Inferior parietal cortex (tissue), 1 donor: ENCODE measurements at regions not wholly inside any gene's neighbourhood (a gene's known extent, or its start where the extent isn't known, plus 50 kb on each side); places are given as distances from the start of the nearest gene placed in this dataset.
A peak's percentile ranks its signal among the peaks of the same experiment; 100 is the strongest.

Source experiments
- DNase-seq: peaks from one replicate; pipeline ENCODE4 v3.0.0-alpha.2; 2016; ENCODE audit errors: extremely low spot score

DNA sequence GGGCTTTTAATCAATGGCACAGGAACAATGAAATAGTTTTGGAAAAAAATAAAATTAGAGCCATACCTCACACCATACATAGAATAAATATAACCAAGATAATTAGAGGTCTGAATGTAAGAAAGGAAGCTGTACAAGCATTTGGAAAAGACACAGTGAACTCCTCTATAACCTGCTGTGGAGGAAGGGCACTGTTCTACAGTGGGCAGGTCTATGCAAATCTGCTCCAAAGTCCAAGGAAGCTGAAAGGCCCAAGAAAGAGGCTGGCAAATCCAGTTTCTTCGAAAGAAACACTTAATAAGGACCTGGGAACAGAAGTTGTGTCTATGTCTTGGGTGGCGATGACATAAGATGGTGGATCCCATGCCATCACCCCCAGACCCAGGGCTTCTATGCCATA is 169.4 kb upstream of the RALGAPA2 start:
- no peak for DNase-seq

DNA sequence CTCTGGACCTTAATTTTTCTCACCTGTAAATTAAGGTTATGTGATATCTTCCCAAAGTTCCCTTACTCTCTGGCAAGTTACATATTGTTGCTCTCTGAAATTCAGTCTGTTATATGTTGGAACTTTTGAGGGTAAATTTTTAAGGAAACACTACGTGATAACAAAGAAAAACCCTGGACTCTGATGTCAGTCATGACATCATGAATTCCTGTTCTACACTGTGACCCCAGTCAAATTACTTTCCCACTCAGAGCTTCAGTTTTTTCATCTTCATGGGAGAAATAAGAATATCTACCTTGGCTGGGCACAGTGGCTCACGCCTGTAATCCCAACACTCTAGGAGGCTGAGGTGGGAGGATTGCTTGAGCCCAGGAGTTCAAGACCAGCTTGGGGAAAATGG is 164.6 kb upstream of the RALGAPA2 start:
- DNase-seq, result no peak

DNA sequence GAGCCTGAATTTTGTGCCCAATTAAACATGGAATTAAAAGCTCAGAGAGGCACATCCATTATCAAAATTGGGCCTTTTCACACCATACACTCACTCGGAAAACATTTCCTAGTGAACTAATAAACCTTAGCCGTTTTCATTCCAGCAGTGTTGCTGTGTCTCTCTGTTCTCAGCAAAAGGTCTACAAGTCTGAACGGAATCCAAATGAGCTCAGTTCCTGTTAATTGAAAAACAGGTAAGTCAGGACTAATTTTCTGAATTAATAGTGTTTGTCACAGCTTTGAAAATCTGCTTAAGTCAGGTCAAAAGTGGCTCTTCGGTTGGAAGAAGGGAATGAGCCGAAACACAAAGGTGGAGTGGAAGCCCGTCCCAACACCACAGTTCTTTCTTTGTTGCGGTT is 163.3 kb upstream of the RALGAPA2 start:
- no peak for DNase-seq

DNA sequence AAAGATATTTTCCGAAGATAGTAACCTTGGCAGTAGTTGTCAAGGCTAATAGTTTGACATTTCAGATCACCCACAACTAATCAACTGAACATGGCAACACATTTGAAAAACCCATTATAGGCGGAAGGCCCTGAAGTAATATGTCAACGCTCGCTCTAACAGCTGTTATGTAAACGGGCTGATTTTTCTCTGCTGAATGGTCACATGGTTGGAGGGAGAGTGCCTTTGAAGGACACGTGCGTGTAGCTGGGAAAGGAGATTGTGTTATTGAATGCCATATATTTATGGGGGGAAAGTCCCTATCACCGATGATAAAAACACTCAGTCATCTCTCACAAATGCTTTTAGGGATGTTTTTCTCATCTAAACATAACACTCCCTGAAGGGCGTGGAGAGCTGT is 160.0 kb upstream of the RALGAPA2 start:
- no peak for DNase-seq

DNA sequence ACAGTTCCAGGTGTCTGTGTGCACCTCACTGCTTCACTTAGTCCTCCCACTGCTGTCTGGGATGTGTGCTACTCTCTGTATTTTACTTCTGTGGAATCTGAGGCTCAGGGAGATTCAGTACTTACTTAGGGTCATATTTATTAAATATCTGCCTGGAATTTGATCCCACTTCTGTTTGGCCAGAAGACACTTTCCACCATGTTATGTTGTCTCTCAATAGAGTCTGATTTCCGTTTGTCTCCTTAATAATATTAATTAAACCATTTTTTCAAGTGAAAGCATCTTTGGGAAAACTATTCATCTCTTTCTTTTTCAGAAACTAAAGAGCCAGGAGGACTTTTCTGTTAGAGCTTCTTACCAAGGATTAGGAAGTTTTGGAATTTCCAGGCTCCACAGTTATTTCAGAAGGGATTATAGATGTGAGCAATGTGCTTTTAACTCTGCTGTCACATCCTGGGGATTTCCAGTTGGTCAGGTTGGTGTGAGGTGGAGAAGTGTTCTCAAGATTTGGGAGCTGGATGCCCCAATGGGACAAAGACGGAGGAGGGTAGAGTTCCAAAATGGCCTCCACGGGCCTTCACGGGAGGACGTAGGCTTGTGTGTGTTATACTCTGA is 156.8 kb upstream of the RALGAPA2 start:
- DNase-seq, result no peak

DNA sequence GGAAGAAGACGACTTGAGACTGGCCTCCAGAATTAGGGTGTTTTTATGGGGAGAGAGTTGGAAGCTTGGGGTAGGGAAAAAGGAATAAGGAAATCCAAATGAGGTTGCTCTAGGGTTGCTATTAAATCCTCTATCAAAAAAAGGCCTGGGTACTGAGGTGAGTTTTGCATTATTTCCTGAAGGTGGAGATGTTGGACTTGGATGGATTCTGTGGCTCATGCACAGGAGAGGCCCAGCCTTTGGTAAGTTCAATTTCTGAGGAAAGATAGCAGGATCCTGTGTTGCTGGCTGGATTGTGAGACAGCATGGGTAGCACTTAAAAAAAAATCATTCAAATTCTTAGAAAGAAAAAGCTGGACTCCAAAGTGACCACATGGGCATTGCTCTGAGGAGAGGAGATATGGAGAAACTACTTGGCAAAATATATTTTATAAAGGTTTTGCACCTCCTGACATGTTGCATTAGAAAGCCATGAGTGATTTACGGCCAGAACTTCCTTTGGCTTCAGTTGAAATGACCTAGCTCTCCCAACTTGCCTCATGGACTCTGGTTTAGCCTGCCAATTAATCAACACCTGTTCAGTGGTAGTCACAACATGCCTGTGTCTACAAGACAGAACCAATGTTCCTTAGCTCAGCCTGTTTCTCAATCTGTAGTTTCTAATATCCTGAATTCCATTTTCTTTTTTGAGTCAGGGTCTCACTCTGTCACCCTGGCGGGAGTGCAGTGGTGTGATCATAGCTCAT is 152.1 kb upstream of the RALGAPA2 start:
- peak; percentile 26 for DNase-seq

DNA sequence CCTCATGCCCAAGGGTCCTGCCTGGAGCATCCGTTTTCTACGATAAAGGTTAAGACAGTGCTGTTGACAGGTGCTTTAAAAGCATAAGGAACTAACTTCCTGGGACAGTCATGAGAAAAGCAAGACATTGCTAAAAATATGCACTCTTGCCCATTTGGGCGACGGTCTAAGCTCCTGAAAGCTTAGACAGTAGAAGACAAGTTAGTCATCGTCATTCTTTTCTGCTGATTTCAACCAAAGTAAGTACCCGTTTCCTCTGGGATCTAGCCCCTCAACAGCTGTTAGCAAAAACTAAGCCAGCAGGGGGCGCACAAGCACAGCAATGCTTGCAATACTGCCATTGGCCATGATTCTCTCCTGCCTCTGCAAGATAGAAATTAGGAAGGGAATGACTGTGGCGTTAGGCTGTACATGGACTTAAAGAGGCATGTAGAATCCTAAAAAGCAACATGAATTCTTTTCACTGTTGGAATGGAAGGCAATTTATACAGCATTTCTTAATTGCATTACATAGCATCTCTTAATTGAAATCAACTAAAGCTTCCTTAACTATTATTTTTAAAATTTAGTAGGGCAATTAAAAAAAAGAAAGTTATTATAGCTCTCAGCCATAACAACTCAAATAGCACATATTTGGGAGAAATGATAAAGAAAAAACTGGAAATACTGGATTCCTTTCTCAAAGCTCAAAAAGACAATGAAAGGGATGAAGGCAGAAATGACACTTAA is 147.8 kb upstream of the RALGAPA2 start:
- DNase-seq, result peak; percentile 97

DNA sequence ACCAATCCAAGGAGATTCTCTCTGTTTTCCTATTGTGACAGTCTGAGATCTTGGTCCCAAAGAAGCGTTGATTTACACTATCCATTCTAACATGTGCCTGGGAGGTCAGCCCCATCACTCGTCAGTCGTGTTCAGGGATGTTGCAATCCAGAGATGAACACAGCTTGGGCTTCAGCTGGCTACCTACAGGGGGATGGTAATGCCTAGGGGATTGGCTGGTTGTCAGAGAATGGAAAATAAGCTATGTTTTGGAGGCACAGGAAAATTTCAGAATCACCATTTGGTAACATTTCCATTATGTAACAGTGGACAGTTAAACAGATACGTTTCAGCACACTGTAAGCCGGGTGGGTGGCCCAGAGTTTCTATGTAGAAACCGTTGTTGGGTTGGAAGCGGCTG is 147.1 kb upstream of the RALGAPA2 start:
- DNase-seq, result no peak

DNA sequence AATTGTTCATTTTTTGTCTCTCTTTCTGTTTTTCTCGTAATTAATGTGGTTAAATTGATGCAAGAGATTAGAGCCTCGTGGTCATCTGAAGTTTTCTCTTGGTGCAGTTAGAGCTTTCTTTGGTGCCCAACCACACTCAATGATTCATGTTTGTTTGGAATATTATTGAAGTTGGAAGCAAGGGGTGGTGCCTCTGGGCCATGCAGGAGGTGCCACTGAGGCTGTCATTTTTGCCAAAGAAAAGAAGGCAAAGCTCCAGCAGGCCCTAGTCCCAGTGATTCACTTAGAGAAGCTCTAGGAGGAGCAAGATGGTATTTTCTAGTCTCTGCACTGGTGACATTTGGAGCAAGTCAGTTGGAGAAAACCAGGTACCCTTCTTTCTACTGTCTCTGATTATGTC is 144.5 kb upstream of the RALGAPA2 start:
- DNase-seq, result no peak

DNA sequence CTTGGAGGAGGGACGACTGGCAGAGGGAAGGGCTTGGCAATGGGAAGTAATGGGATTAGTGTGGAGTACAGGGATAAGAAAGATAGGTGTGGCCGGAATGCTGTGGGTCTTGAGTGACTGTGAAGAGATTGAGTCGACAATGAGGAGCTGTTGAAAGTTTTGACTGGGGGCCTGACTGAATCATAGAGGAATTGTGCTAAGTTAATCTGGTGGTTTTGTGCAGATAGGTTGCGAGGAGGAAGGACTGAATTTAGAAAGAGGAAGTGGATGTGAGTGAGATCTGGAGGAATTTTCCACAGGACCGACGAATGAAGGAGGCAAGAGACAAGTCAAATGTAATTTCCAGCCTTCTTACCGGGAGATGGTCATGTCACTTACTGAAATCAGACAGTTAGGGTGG is 143.9 kb upstream of the RALGAPA2 start:
- no peak for DNase-seq

DNA sequence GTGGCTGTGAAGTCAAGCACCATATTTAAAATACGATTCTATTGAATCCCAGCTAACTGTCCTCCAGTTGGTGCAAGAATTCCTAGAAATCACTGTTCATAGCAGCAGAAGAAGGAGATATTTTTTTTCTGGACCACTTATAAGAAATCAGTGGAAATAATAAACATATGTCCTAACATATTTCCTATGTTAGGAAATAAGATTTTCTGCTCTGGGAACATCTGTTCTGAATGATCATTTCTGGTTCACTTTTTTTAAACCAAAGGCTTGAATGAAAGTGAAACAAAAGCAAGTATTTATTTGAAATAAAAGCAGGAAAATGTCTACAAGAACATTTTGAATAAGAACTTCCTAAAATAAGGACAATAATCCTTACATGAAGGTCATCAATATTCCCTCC is 138.9 kb upstream of the RALGAPA2 start:
- no peak for DNase-seq

DNA sequence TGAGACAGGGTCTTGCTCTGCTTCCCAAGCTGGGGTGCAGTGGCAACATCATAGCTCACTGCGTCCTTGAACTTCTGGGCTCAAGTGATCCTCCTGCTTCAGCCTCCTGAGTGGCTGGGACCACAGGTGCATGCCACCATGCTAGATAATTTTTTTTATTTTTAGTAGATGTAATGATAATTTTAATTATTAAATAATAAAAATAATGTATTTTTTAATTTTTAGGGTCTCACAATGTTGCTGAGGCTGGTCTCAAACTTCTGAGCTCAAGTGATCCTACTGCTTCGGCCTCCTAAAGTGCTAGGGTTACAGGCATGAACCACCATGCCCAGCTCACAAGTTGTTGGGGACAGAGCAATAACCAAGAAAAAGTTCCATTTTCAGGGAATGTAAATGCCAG is 138.0 kb upstream of the RALGAPA2 start:
- no peak for DNase-seq

DNA sequence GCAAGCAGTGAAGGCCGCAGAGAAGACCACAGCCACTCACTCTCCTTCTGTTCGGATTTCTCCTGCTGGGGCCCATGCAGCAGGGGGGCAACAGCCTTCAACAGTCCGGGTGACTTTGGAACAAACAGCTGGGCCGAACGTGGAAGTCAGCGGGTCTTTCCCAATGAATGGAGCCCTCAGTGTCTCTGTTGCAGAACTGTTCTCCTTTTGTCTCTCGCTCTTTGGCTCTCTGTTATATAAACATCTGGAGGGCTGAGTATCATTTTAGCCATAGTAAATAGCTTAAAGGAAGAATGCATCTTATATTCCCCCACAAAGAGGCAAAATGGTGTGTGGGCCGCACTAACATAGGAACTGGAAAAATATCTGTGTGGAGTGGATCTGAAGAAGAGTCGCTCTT is 136.7 kb upstream of the RALGAPA2 start:
- peak; percentile 77 for DNase-seq

DNA sequence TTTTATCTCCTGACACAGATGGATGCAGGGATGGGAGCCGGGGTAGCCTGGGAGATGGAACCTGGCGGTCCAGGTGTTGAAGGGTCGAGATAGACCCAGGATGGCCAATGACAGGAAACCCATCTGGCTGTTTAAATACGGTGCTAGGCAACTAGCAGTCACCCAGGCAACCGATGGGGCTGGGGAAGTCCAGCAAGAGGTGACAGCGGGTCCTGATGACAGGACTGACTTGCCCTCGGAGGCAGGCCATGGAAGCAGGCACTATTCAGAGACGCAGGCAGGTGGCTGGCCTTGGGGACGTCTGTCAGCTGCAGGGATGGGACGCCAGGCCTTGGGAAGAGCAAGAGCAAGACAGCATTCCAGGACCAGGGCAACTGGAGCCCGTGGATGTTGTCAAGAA is 135.4 kb upstream of the RALGAPA2 start:
- DNase-seq, result no peak

DNA sequence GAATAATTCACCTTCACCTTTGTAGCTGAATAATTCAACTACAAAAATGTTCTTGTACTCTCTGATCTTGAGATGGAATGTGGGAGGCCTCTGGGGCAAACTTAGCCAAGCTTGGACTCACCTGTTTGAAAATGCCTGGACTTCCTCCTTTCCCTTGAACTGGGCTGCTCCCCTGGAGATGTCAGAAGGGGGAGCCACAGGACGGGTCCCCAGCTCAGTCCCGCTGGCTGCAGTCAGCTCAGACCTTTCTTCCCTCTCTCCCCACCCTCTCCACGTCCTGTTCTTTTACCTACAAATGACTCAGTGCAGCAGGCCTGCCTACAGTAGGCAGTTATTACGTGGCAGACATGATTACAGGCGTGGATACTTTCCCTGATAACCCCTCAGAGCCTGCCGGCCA is 131.5 kb upstream of the RALGAPA2 start:
- no peak for DNase-seq

DNA sequence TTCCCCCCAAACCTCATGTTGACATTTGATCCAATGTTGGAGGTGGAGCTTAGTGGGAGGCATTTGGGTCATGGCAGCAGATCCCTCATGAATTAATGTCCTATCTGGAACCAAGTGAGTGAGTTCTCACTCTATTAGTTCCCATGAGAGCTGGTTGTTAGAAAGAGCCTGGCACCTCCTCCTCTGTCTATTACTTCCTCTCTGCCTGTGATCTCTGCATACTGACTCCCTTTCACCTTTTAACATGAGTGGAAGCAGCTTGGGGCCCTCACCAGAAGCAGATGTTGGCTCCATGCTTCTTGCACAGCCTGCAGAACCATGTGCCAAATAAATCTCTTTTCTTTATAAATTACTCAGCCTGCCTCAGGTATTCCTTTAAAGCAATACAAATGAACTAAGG is 127.3 kb upstream of the RALGAPA2 start:
- DNase-seq, result no peak

DNA sequence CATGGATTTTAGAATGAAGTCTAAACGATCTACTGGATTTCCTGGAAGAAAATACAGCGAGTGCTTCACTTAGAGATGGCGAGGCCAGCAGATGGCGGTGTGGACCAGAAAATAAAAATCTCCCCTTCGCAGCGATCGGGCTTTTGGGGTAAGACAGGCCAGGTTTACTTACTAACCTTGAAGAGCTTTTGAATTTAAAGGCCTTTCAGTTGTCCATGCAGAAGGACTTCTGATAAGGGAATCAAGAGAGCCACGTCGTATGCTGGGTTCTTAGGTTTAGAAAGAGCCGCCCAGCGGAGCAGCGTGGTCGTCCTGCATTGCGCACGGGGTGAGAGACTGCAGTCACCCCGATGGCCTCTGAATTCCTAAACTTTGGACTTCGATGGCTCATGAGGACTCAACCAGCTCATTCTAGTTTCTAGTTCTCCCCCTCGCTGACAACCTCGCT is 125.2 kb upstream of the RALGAPA2 start:
- peak; percentile 90 for DNase-seq

DNA sequence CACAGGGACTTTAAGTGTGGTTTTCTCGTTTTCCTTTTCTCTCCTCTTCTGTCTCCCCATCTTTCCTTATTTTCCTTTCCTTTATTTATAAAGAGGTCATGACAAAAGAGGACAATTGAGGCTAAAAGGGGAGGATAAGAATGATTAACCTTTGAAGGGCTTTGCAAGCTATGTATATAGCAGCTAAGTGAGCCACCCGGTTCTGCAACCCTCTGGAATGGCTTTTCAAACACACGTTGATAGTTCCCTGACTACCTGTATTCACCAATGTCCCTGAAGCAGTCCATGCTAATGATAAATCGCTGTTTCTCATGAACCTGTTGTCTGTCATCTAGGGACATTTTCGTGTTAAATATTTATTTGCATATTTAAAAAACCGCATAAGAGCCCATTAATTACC is 124.4 kb upstream of the RALGAPA2 start:
- no peak for DNase-seq

DNA sequence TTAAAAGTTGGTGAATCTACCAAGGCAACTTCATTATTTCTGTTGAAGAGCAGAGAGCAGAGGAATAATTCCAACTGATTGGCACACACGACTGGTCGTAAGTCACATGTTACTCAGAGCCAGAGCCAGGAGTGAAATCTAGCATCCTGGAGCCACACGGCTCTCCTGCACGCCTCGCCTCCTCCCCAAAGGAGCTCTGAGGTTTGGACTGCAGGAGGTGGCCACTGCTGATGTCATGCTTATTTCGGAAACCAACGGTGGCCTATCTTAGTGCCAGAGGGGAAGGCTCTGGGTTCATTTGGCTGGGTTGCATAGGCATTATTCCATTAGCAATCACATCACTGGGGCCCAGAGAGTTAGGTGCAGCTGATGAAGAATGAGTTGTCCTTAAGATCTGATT is 123.5 kb upstream of the RALGAPA2 start:
- no peak for DNase-seq

DNA sequence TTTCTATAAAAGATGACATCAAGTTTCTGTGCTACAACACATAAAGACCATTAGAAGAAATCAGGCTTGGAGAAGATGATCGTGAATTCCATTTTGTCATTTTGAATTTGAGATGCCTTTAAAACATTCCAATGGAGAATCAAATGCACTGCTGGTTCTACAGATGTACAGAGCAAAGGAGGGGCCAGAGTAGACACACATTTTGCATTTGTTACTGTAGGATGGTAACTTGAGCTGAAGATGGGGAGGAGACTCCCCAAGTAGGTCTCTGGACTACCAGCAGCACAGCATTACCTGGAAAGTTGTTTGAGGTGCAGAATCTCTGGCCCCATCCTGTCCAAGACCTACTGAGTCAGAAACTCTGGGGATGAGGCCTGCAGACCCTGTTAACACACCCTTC is 121.6 kb upstream of the RALGAPA2 start:
- no peak for DNase-seq

DNA sequence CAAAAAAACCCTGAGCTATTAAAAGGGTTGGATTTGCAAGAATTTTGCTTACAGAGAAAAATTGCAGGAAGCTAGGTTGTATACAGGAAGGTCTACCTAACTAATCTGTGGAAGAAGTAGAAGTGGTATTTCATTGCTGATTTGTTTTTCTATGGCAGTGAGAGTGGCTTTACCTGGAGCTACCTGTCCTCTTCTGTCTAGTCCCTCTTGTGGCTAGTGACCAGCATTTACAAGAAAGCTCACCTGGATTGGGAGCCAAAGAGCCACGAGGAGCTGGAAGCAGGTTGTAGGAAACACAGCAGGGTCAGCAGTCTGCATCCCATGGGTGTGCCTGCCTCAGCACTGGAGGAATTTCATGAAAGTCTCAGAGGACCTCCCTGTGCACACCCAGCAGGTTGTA is 120.3 kb upstream of the RALGAPA2 start:
- DNase-seq, result no peak

DNA sequence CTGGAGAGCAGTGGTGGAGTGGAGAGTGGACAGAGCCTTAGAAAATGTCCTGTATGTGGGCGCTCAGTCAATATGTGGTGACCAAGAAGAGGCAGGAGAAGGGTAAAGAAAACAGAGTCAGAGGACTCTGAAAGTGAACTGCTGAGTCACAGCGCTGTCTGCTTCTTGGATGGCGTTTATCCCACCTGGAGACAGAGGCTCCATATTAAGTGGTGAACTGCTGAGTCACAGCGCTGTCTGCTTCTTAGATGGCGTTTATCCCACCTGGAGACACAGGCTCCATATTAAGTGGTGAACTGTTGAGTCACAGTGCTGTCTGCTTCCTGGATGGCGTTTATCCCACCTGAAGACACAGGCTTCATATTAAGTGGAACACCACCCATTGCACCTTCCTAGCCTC is 119.3 kb upstream of the RALGAPA2 start:
- DNase-seq, result no peak

DNA sequence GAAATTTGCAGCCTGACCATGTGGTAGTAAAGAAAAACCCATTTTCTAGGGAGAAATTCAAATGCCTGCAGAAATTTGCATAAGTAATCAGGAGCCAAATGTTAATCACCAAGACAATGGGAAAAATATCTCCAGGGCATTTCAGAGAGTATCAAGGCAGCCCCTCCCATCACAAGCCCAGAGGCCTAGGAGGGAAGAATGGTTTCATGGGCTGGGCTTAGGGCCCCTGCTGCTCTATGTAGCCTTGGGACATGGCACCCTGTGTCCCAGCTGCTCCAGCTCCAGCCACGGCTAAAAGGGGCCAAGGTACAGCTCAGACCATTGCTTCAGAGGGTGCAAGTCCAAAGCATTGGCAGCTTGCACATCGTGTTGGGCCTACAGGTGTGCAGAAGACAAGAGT is 117.2 kb upstream of the RALGAPA2 start:
- no peak for DNase-seq
